ENCODE measurements at regions not wholly inside any gene's neighbourhood (a gene's known extent, or its start where the extent isn't known, plus 50 kb on each side); places are given as distances from the start of the nearest gene placed in this dataset.
"Not testable (repeated sequence)": the region's sequence is repeated elsewhere in the genome, so short reads cannot be mapped to it uniquely, and the experiment has no call there.

DNA sequence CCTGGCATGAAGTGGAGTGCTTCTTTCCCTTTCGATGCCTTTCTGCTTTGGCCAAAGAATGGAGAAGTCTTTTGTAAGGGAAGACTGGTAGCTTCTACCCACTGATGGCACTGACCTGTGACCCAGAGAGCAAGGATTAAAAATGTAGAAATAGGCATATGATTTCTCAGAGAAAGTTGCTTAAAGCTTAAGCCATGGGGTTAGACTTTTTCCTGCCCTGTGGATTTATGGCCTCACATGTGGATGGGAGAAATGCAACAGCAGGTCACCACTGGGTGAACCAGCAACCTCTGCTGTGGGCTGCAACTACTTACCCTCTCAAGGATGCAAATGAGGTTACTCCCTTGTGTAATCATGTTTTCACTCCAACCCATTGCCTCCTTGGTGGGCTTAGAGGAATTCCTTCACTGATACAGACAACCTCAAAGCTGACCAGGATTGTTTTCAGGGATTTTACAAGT, 86.7 kb upstream of the CDC42EP3 start:
- DNase-seq (ENCODE audit: low read depth in 2 of 2) = not testable (repeated sequence)

DNA sequence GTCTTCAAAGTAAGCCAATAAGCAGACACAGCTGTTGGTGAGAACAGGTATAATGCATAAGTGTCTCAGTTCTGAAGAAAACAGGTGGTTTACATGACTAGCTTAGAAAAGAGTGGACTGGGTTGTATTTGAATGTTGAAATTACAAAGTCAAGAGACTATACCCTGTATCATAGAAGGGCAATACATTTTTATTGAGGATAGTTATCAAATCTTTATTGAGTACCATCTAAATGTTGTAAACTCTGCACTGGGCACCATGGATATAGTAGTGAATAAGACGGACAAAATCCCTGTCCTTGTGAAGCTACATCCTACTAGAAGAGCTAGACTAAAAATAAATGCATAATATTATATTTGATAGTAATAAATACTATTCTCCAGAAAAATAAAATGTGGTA, 88.5 kb upstream of the CDC42EP3 start:
- DNase-seq (ENCODE audit: low read depth in 2 of 2) = not testable (repeated sequence)

DNA sequence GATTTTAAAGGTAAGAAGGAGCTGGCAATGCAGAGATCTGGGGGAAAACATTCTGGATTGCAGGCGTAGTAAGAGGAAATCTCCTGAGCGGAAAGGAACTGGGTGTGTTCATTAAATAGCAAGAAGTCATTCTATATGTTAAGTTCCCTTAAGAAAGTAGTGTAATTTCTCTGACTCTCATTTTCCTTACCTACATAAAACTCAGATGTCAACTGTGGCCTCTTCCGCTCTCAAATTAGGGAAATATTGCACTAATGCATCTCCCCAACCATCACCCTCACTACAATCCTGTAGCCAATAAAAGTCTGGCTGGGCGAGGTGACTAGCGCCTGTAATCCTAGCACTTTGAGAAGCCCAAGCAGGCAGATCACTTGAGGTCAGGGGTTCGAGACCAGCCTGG, 89.0 kb upstream of the CDC42EP3 start:
- DNase-seq (ENCODE audit: low read depth in 2 of 2) = no peak

DNA sequence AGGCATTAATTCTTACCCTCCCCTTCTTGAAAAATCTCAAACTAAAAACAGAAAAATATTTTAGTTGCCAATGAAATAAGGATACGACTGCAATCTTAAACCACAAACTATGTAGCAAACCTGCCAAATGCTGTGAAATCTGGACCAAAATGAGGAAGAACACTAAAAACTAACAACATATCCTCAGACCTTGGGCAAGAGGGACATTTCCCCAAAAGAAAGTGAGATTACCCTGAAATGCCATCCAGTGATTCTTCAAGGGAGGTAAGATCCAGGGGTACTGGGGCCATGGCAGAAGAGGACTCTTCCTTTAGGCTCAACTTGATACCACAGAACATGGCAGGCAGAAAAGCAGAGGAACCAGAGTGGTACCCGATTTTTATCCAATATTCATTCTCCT, 90.8 kb upstream of the CDC42EP3 start:
- DNase-seq (ENCODE audit: low read depth in 2 of 2) = not testable (repeated sequence)

DNA sequence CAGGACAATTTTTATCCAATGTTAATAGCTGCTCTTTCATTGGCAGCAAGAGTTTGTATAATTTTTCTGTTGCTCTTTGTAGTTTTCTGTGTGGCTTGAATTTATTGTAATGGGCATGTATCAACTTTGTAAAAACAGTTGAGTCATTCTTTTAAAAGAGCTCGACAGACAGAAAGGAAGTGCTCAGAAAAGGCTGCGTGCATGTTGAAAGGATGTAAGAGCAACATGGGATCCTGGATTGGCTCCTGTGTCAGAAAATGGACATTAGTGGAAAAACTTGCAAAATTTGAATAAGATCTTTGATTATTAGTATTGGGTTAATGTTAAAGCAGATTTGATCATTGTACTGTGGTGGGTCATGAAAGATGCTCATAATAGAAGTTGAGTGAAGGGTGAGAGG, 93.3 kb upstream of the CDC42EP3 start:
- peak; percentile 56 to 67 for DNase-seq (ENCODE audit: low read depth in 2 of 2)

DNA sequence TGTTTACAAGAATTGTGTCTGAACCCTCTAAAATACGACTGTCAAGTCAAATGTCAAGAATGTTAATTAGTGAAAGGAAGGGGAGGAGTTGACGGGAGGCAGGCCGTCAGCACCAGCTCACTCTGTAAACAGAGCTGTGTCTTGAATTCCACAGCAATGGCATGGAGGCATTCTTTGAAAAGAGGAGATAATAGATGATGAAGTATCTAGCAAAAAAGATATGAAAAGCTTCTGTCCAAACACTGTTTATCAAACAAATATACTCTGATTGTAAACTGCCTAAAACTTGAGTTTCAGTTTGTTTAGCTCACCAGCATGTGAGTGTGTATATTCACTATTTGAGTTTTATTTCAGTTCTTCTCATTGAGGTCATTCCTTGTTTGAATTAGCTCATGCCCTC, 94.7 kb upstream of the CDC42EP3 start:
- DNase-seq (ENCODE audit: low read depth in 2 of 2) = peak in 1 of 2 donors; percentile 42

DNA sequence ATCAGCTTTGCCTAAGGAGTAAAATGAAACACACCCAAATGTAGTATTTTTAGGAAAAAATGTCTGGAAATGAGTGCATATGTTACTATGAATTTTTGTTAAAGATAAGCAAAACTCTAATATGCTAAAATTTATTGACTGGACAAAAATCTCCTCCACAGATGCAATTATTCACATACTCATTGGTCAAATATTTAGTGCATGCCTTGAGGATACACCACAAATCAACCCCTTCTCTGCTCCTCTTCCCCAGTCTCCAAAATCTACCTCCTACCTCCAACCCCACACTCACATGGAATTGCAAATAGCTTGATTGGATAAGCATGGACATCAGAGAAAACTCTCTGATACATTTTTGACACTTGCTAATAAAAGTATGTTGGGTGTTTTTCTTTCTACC, 95.6 kb upstream of the CDC42EP3 start:
- DNase-seq (ENCODE audit: low read depth in 2 of 2) = no peak

DNA sequence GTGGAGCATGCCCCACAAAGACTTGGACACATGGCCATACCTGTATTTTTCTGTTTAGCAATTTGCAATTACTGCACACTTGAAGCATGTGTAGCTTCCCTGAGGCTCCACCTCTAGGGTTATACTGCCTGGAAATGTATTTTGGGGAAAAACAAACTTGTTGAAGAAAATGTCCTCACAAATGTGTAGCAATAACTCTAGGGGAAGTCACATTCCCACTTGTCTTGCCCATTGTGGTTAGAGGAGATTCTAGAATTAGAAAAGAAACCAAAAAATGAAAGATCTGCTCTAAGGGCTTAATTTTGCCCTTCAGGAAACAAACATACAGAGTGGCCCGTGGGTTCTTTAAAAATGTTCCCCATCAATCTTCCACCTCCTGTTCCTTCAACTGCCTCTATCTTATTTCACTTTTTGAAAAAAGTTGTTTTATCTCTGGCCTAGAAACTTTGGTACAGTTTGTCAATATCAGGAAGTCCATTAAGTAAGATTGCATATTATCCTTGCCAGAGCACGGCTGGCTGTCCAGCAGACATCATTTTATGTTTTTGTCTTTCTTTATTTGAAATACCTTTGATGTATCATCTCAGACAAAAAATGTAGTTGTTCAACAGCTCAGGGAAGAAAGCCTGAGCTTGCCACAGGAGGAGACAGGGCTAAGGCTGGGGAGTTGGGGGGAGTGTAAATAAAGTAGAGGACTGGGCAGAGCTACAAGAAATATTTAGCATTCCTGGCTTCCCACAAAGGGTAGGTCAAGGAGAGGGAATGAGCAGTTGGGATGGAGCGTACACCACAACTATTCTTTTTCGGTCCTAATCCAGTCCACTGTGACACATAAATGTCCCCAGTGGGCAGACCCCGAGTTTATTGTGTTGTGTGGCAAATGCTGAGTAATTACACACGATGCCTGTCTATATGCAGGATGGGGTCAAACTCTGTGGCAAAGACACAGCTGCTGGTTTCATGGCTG, 96.8 kb upstream of the CDC42EP3 start:
- DNase-seq (ENCODE audit: low read depth in 2 of 2) = peak in 1 of 2 donors; percentile 48

DNA sequence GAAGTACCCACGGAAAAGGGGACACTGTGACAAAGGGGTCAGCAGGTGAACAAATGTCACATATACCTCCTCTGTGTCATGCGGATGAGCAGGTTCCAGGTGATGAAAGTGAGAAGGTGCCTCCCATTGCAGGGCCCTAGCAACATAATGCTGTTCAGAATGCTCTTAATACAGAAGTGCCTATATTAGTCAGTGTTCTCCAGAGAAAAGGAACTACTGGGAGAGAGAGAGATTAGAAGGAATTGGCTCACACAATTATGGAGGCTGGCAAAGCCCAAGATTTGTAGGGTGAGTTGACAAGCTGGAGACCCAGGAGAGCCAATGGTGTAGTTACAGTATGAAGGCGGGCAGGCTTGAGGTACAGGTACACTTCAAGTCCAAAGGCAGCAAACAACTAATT, 98.1 kb upstream of the CDC42EP3 start:
- DNase-seq (ENCODE audit: low read depth in 2 of 2) = no peak

DNA sequence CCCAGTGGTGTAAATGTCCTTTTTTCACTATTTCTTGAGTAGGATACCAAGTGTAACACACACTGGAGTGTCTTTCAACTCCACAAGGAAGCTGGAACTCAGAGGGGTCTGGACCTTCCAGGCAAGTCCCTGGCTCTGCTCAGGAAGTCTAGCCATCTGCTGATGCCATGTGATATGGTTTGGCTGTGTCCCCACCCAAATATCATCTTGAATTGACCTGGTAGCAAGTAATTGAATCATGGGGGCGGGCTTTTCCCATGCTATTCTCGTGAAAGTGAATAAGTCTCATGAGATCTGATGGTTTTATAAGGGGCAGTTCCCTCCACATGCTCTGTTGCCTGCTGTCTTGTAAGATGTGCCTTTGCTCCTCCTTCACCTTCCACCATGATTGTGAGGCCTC, 99.4 kb upstream of the CDC42EP3 start:
- no peak for DNase-seq (ENCODE audit: low read depth in 2 of 2)

DNA sequence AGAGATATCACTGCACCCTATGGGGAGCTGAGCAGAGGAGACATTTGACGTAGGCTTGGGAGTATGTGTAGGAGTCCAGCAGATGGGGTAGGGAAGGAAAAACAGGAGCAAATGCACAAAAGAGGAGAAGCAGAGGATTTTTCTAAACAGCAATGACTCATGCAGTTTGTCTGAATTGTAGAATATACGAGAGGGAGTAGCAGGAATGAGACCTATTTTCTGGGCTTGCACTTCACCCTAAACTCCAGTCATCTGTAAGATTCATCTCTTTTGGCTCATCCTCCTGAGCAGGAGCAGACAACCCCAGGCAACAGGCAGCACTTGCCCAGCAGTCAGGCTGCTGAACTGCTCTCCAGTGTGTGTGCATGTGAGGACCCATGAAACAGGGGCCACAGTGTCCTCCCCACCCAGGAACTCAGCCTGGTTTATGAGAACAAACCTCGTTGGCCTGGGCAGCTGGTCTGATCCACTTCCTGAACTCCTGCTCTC, 100.2 kb upstream of the CDC42EP3 start:
- no peak for DNase-seq (ENCODE audit: low read depth in 2 of 2)

DNA sequence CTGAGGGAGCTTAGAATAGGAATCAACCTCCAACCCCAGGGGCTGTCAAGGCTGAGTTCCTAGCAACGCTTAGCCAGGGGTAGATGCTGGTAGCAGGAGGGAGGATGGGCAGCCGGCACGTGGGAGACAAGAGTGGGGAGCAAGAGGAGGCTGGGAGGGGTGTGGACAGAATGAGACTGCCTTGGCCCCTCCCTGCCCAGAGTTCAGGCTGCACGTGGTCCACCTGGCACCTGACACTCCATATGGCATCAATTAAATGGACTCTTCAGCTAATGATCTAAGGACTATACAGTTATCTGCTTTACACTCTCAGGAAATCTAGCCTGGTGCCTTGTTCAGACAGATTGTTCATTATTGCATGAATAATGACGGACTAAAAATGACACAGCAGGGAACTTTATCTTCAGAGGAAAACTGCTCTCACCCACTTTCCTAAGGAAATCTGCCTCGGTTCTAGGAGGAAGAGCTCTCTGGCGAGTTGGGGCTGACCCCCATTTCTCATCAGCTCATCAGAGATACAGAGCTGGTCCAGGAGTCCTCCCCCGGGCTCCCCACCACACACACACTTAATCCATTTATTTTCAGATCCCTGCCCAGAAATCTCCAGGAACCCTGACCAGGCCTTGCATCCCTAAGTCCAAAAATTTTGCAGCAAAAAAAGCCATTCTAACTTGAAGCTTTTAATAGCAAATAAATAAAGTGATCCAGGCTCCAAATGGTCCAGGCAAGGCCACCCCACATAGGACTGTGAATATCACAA, 102.1 kb upstream of the CDC42EP3 start:
- DNase-seq (ENCODE audit: low read depth in 2 of 2) = no peak

DNA sequence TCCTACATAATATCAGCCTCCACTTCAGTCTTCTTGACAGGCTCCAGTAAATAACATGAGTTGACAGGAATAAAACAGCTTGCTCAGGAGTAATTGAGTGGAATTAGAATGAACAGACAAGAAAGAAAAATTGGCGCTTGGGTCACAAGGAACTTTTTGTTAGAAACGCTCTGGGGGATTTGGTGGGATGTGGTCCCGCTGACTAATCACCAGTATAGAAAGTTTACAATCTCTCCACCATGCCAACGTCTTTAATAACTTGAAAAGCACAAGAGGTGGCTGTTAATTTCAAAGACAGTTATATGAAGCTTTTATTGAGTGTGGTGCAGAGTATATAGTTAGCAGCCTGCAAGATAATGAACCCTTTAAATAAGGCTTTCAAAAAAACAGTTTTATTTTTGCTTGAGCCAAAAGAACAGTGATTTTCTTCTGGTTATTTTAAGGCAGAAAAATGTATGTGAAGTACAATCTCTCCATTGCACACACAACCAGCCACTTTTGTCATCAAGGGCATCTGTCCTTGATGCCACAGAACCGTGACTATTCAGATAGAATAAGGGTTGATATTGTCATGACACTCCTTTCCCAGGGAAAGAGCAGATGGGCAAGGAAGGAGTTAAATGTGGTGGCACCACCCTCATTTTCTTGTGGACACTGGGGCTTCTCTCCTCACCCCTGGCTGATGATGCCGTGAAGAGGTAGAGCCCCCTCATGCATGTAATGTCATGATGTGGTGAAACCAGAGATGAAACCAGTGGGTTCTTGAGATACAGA, 102.9 kb upstream of the CDC42EP3 start:
- not testable (repeated sequence) for DNase-seq (ENCODE audit: low read depth in 2 of 2)

DNA sequence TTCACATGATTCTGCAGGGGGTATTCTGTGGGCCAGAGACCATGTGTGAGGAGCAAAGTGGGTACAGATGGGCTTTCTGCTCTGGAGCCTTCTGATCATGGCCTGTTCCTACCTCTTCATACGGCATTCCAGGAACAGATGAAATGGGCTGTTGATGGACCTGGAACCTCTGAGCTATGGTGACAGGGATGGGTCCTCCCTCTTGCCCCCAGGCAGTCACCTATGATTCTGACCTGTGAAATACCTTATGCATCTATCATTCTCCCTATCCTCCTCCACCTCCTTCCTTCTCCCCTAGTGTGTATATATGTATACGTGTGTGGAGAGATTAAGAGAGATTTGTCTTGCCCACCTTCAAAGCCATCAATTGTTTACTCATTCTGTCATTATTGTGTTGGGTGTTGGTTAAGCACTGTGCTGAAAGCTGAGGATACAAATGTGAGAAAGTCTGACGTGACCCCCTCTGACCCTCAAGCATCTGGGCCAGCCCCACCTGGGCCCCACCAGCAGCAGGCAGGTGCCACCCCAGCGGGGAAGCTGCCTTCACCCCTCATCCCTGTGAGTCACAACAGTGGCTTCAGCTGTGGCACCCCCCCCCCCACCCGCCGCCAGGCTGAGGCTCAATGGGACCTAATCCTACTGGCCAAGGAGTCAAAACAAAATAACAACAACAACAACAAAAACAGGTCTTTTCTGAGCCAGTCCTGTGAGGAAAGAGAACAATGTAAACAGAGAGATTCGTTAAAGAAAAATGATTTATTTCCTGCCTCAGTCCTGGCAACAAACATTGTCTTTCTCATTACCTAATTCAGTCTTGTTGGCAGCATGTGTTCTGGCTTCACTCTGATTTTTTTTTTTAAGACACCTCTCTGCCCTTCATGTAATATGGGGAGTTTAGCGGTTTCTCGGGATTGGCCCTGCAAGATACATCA, 103.8 kb upstream of the CDC42EP3 start:
- DNase-seq (ENCODE audit: low read depth in 2 of 2) = peak in 1 of 2 donors; percentile 52

DNA sequence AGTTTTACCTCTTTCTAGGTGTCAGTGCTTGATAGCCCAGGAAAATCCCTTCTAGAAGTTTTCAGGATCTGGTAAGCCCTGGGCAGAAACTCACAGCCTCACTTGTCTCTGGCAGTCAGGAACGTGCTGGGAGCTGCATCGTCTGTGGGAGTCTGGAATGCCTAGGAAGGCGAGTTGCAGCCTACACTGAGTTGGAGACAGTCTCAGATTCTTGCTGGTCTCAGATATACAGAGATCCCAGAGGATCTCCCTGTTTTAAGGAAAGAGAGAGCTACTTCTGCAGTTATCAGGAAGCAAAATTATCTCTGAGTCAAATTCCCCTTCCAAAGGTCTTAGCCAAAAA, 104.4 kb upstream of the CDC42EP3 start:
- DNase-seq (ENCODE audit: low read depth in 2 of 2) = peak in 1 of 2 donors; percentile 47

DNA sequence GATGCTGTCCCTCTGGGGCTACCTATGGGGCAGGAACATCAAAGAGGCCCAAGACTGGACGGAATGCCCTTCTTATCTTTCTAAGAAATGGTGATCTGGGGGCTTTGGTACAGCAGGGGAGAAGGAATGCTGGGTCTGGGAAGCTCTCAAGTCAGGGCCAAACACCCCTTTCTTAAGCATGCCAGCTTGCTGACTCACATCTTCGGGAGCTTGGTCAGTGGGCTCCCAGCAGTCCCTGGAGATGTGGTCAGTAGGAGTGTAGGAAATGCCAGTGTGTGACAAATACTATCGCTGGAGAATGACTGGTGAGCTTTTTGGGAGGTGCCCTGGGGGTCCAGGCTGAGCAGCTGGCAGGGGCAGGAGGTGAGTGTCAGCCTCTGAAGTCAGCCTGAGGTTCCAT, 105.0 kb upstream of the CDC42EP3 start:
- DNase-seq (ENCODE audit: low read depth in 2 of 2) = peak in 1 of 2 donors; percentile 84

DNA sequence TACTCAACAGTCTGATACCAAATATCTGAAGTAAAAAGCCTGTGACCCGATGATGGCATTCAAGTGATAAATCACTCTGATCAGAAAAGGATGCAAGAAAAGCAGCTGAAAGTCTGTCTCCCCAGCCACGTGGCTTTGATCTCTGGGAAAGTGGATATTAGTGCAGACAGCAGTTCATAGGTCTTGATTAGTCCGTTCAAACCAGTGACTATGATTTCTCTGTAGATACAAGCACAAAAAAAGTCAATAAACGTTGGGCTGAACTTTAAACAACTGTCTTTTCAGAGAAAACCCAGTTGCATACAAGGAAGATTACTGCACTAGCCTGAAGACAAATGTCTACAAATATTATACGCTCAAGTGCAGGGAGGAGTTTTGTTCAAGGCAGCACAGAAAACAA, 107.7 kb upstream of the CDC42EP3 start:
- no peak for DNase-seq (ENCODE audit: low read depth in 2 of 2)

DNA sequence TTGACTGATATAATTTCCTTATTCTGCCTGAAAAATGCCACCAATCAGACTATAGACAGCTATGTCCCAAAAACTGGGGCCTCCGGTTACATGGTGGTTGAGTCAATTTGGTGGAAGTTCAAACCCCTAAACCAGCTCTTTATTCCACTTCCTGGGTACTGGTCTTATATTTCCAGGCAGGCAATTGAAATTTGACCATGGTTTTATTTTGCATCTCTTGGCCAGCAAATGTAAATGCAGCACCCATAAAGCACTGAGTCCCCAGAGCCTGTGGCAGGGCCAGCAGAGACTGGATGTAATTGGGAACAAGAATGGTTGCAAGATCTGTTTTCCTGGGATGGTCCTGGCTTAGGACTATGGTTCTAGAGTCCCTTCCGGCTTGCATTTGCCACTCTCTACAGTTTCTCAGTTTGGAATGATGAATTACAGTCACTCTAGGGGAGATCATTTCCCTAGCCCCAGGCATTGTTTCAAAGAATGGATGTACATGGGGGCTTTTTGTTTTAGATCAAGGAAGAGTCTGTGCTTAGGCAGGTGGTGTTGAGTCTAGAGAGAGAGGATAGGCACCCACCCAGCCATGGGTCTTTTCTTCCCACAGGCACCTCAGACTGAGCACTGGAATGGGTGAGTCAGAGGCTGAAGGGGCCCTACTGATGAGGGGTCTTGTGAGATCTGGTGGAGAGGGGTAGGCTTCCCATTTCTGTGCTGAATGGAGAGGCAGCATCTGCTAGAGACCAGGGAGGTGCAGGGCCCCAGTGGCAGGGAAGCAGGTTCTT, 108.4 kb upstream of the CDC42EP3 start:
- DNase-seq (ENCODE audit: low read depth in 2 of 2) = no peak

DNA sequence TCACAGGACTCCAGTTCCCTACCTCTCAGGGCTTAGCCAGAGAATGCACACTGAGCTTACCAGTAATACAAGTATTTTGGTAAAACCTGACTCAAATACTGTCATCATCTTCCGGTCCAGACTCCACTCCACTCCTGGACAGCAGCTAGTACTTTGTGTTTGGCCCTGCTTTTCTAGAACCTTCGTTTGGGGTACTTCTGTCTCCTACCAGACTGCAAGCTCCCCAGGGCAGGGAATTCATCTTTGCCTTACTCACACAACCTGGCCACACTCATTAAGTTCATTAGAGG, 108.9 kb upstream of the CDC42EP3 start:
- peak in 1 of 2 donors; percentile 63 for DNase-seq (ENCODE audit: low read depth in 2 of 2)

DNA sequence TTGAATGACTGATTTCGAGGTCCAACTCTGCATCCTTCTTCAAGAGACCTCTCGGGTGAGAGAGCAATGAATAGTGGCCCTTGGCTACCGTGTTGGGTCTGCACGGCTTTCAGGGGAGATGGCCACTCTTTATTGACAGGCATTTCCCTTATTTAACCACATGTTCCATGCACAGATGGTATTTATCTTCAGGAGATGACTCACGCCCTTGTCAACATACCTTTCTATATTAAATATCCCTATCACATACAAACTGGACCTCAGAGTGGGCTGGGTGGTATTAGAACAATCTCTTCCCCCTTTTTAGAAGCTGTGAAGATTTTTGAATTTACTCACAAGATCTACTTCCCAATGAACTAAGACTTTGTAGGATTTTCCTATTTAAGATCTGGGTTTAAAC, 109.6 kb upstream of the CDC42EP3 start:
- peak; percentile 27 to 69 for DNase-seq (ENCODE audit: low read depth in 2 of 2)

Measured in lung microvascular endothelial cell (primary cell).